ENCODE measurements at regions not wholly inside any gene's neighbourhood (a gene's known extent, or its start where the extent isn't known, plus 50 kb on each side); places are given as distances from the start of the nearest gene placed in this dataset.

DNA sequence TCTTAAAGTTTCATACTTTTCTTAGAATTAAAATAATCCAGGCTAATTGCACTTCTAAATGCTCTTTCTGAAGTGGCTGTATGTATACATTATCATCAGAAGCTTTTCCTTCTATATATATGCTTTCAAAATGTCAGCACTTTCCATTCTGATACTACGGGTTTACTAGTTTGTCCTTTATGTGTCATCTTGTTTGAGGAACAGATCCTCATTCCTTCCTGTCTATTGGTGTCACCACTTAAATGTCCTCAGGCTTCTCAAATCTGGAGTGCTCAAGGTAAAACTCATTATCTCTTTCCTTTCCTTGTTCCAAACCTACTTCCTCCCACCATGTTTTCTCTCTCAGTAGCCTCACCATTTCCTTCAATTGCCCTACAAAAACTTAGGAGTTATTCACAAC, 236.3 kb downstream of the CSNK1G3 start:
- H3K4me3 ChIP-seq: no peak overlapping the region
- H3K36me3 ChIP-seq: no peaks in the 10 kb centered on the region
- WGBS (ENCODE audit: insufficient coverage, low coverage, low lambda C conversion rate, missing lambda C conversion rate): 88% methylated on average over 1 of the region's 1 CpG
- no peaks in the 10 kb centered on the region for H3K4me1 ChIP-seq
- intact Hi-C loops (cut with DNase I): no loop called here
- no peaks in the 10 kb centered on the region for H3K27me3 ChIP-seq
- DNase-seq (no peak), ATAC-seq (no peak)
- no peaks in the 10 kb centered on the region for H3K9me3 ChIP-seq
- no peak overlapping the region for H3K27ac ChIP-seq
- TF ChIP-seq POLR2A (IDR thresholded peaks at IDR 0.05): no peak
- TF ChIP-seq, protein P1, sequence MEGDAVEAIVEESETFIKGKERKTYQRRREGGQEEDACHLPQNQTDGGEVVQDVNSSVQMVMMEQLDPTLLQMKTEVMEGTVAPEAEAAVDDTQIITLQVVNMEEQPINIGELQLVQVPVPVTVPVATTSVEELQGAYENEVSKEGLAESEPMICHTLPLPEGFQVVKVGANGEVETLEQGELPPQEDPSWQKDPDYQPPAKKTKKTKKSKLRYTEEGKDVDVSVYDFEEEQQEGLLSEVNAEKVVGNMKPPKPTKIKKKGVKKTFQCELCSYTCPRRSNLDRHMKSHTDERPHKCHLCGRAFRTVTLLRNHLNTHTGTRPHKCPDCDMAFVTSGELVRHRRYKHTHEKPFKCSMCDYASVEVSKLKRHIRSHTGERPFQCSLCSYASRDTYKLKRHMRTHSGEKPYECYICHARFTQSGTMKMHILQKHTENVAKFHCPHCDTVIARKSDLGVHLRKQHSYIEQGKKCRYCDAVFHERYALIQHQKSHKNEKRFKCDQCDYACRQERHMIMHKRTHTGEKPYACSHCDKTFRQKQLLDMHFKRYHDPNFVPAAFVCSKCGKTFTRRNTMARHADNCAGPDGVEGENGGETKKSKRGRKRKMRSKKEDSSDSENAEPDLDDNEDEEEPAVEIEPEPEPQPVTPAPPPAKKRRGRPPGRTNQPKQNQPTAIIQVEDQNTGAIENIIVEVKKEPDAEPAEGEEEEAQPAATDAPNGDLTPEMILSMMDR (IDR thresholded peaks at IDR 0.05): no peak

GRCh38 chr5:123746683-123747360, 234.8 kb downstream of the CSNK1G3 start:
- 24% methylated on average over 3 of the region's 3 CpGs for WGBS (ENCODE audit: insufficient coverage, low coverage, low lambda C conversion rate, missing lambda C conversion rate)
- TF ChIP-seq POLR2A (IDR thresholded peaks at IDR 0.05): no peak
- TF ChIP-seq, protein P1 (IDR thresholded peaks at IDR 0.05): no peak
- ATAC-seq (peak in 1 of 4 donors; percentile 83), DNase-seq (no peak)
- Histone ChIP-seq H3K4me1 (no peaks in the 10 kb centered on the region), H3K4me3 (no peak overlapping the region), H3K27me3 (no peaks in the 10 kb centered on the region), H3K27ac (no peak overlapping the region), H3K9me3 (no peaks in the 10 kb centered on the region), H3K36me3 (no peaks in the 10 kb centered on the region)
- intact Hi-C loops (cut with DNase I): no loop called here

DNA sequence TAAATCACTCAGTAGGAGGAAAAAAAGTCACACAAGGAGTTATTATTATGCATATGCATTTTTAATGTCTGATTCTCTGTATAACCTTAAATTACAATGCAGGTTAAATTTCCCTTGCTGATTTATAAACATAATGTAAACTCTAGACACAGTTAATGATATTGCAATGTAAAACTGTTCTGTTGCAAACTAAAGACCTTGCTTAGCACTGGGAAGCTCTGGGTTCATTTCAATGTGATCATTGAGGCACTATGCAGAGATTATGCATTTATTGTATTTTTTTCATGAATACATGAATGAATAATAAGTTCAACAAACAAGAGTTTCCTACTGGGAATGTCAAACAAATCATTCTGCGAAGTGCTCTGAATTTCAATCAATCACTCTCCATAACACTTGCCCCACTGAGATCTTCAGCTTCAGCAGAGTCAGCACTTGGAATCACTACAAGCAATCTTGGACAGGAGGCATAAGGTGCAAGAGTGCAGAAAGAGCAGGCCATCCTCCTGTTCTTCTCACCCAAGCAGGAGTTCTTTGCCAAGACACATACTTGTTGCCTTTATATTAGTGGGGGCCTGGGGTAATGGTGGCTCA, 232.1 kb downstream of the CSNK1G3 start:
- Histone ChIP-seq H3K4me3 (no peak overlapping the region), H3K36me3 (no peaks in the 10 kb centered on the region), H3K4me1 (no peaks in the 10 kb centered on the region), H3K9me3 (no peaks in the 10 kb centered on the region), H3K27me3 (no peaks in the 10 kb centered on the region), H3K27ac (no peak overlapping the region)
- intact Hi-C loops (cut with DNase I): no loop called here
- ATAC-seq (no peak), DNase-seq (no peak)
- WGBS (ENCODE audit: insufficient coverage, low coverage, low lambda C conversion rate, missing lambda C conversion rate): 80% methylated on average over 1 of the region's 1 CpG
- no peak for TF ChIP-seq POLR2A (IDR thresholded peaks at IDR 0.05)
- TF ChIP-seq, protein P1 (IDR thresholded peaks at IDR 0.05): no peak

DNA sequence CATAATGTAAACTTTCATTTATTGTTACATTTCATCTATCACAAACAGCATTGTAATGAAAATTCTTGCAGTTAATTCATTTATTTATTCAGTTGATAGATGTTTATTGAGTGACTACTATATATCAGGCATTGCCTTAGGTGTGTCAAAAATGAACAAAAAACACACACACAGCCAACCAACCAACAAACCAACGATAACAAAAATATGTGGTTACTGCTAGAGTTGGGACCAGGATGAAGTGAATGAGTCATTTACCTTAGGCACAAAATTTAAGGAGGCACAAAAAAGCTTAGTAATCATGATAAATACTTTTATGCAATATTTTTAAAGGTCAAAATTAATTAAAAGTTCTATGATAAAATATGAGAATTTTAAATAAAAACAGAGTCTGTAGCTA, 223.4 kb downstream of the CSNK1G3 start:
- intact Hi-C loops (cut with DNase I): no loop called here
- H3K27ac ChIP-seq: no peak overlapping the region
- no peaks in the 10 kb centered on the region for H3K4me1 ChIP-seq
- H3K27me3 ChIP-seq: no peaks in the 10 kb centered on the region
- DNase-seq (no peak), ATAC-seq (no peak)
- no peaks in the 10 kb centered on the region for H3K36me3 ChIP-seq
- H3K9me3 ChIP-seq: no peaks in the 10 kb centered on the region
- TF ChIP-seq, protein P1 (IDR thresholded peaks at IDR 0.05): no peak
- no peak for TF ChIP-seq POLR2A (IDR thresholded peaks at IDR 0.05)
- WGBS (ENCODE audit: insufficient coverage, low coverage, low lambda C conversion rate, missing lambda C conversion rate): 33% methylated on average over 1 of the region's 1 CpG
- H3K4me3 ChIP-seq: no peak overlapping the region

All from right lobe of liver (tissue), 6 donors.